GM23338 (cell line): ENCODE measurements at regions not wholly inside any gene's neighbourhood (a gene's known extent, or its start where the extent isn't known, plus 50 kb on each side); places are given as distances from the start of the nearest gene placed in this dataset.

Experiments used
- ATAC-seq: fragments of 200-7000 bp; cut with Tn5 transposase; 3 replicates; pipeline ENCODE4 v1.9.1; 2020
- DNase-seq: peaks from one replicate; pipeline ENCODE4 v3.0.0-alpha.2; 2015; ENCODE audit warnings: low spot score
- H2AFZ ChIP-seq: fragments of 200-600 bp; sonication (generic); 2 replicates; pipeline ENCODE4 v1.8.0; 2016; ENCODE audit warnings: antibody characterized with exemption, mild to moderate bottlenecking, moderate library complexity
- H3F3A ChIP-seq: fragments of 200-600 bp; sonication (generic); replicated peaks from 2 replicates; pipeline ENCODE4 v1.8.0; 2017; ENCODE audit warnings: antibody characterized with exemption, mixed run types, low read depth
- H3K27ac ChIP-seq: fragments of 200-600 bp; sonication (generic); 2 replicates; pipeline ENCODE4 v1.6.1; 2016; ENCODE audit warnings: low read depth
- H3K27me3 ChIP-seq: fragments of 200-600 bp; sonication (generic); 2 replicates; pipeline ENCODE4 v1.8.0; 2016; ENCODE audit warnings: mild to moderate bottlenecking, mixed run types, moderate library complexity; ENCODE audit not compliant: insufficient read depth
- H3K36me3 ChIP-seq: fragments of 200-600 bp; sonication (generic); 2 replicates; pipeline ENCODE4 v1.8.0; 2016; ENCODE audit warnings: mild to moderate bottlenecking; ENCODE audit not compliant: insufficient read depth
- H3K4me1 ChIP-seq: fragments of 200-600 bp; sonication (generic); 2 replicates; pipeline ENCODE4 v1.8.0; 2016; ENCODE audit warnings: mild to moderate bottlenecking, moderate library complexity; ENCODE audit not compliant: insufficient read depth
- H3K4me2 ChIP-seq: fragments of 200-600 bp; sonication (generic); 2 replicates; pipeline ENCODE4 v1.7.1; 2017; ENCODE audit warnings: mixed run types
- H3K4me3 ChIP-seq: fragments of 200-600 bp; sonication (generic); 2 replicates; pipeline ENCODE4 v1.6.1; 2016; ENCODE audit warnings: mixed run types
- H3K79me2 ChIP-seq: fragments of 200-600 bp; sonication (generic); replicated peaks from 2 replicates; pipeline ENCODE4 v1.8.0; 2017; ENCODE audit warnings: mild to moderate bottlenecking; ENCODE audit not compliant: insufficient read depth
- H3K9me2 ChIP-seq: fragments of 200-600 bp; sonication (generic); 2 replicates; pipeline ENCODE4 v1.8.0; 2017; ENCODE audit not compliant: insufficient read depth
- H4K20me1 ChIP-seq: fragments of 200-600 bp; sonication (generic); replicated peaks from 2 replicates; pipeline ENCODE4 v1.8.0; 2017; ENCODE audit warnings: mild to moderate bottlenecking; ENCODE audit not compliant: insufficient read depth
- H3K27ac Mint-ChIP-seq: 2 replicates; pipeline ENCODE4 v1.8.0; 2020; ENCODE audit warnings: inconsistent platforms, mild to moderate bottlenecking, moderate library complexity, mixed read lengths
- H3K27me3 Mint-ChIP-seq: 3 replicates; pipeline ENCODE4 v1.8.0; 2022; ENCODE audit warnings: low read depth, mild to moderate bottlenecking, moderate library complexity, mixed read lengths, inconsistent platforms; ENCODE audit not compliant: insufficient read depth, poor library complexity
- H3K36me3 Mint-ChIP-seq: 3 replicates; pipeline ENCODE4 v1.8.0; 2021; ENCODE audit warnings: low read depth, mild to moderate bottlenecking, inconsistent platforms, moderate library complexity, mixed read lengths
- H3K4me1 Mint-ChIP-seq: 3 replicates; pipeline ENCODE4 v1.8.0; 2020; ENCODE audit warnings: mild to moderate bottlenecking, inconsistent platforms, mixed read lengths
- H3K4me3 Mint-ChIP-seq: 3 replicates; pipeline ENCODE4 v1.8.0; 2021; ENCODE audit warnings: moderate library complexity, mild to moderate bottlenecking, inconsistent platforms, mixed read lengths
- H3K9me3 Mint-ChIP-seq: 3 replicates; pipeline ENCODE4 v1.8.0; 2020; ENCODE audit warnings: moderate library complexity, mild to moderate bottlenecking, inconsistent platforms, mixed read lengths
- CREB1 ChIP-seq: fragments of 250-450 bp; sonication (Bioruptor Pico); IDR thresholded peaks from 2 replicates; pipeline ENCODE4 v1.5.0; 2020; ENCODE audit warnings: low read depth, mild to moderate bottlenecking, moderate library complexity
- EZH2 ChIP-seq: fragments of 200-600 bp; sonication (generic); IDR thresholded peaks from one replicate; pipeline ENCODE4 v1.8.0; 2017; ENCODE audit warnings: antibody characterized with exemption, mild to moderate bottlenecking, low read depth; ENCODE audit not compliant: unreplicated experiment
- EZH2phosphoT487 ChIP-seq: fragments of 200-600 bp; sonication (generic); IDR thresholded peaks from one replicate; pipeline ENCODE4 v1.8.1; 2018; ENCODE audit warnings: antibody characterized with exemption; ENCODE audit not compliant: unreplicated experiment
- NANOG ChIP-seq: IDR thresholded peaks from 2 replicates; pipeline ENCODE4 v1.6.1; 2016; ENCODE audit warnings: antibody characterized with exemption, borderline replicate concordance
- POLR2AphosphoS5 ChIP-seq: IDR thresholded peaks from 2 replicates; pipeline ENCODE4 v1.6.1; 2016; ENCODE audit warnings: antibody characterized with exemption, low read depth
- STAT1 ChIP-seq: IDR thresholded peaks from one replicate; pipeline ENCODE4 v1.6.1; 2016; ENCODE audit warnings: antibody characterized with exemption; ENCODE audit not compliant: unreplicated experiment
- ZNF114 ChIP-seq: fragments of 250-450 bp; sonication (Bioruptor Pico); IDR thresholded peaks from 2 replicates; pipeline ENCODE4 v1.5.0; 2020; ENCODE audit warnings: mild to moderate bottlenecking, moderate library complexity
- ZNF331 ChIP-seq: fragments of 250-450 bp; sonication (Bioruptor Pico); IDR thresholded peaks from 2 replicates; pipeline ENCODE4 v1.5.0; 2020; ENCODE audit warnings: low read depth, mild to moderate bottlenecking, moderate library complexity
- TF ChIP-seq, protein P1 (sequence below), 2 experiments: fragments of 200-600 bp in 1 of 2; sonication (generic) in 1 of 2; conservative IDR thresholded peaks; 2 replicates each; pipeline versions ENCODE4 v1.5.1 to v1.6.1; 2016 to 2017; ENCODE audit warnings: antibody characterized with exemption in 2 of 2, low read depth in 2 of 2, mild to moderate bottlenecking in 2 of 2, moderate library complexity in 1 of 2
- TF ChIP-seq, protein P2 (sequence below): fragments of 250-450 bp; sonication (Bioruptor Pico); IDR thresholded peaks from 2 replicates; pipeline ENCODE4 v1.5.0; 2020; ENCODE audit warnings: mild to moderate bottlenecking, moderate library complexity
- TF ChIP-seq, protein P3 (sequence below): IDR thresholded peaks from one replicate; pipeline ENCODE4 v1.6.1; 2018; ENCODE audit warnings: antibody characterized with exemption; ENCODE audit not compliant: unreplicated experiment
- TF ChIP-seq, protein P4 (sequence below): IDR thresholded peaks from 2 replicates; pipeline ENCODE4 v1.6.1; 2016; ENCODE audit warnings: antibody characterized with exemption

GRCh38 chr16:79885320-79885719 is 284.8 kb upstream of the MAF start:
- Mint-ChIP-seq H3K9me3 (peaks cover 3% of the 10 kb centered on the region; the same call in 1 of the 3 replicates), H3K27ac (no peak overlapping the region), H3K36me3 (no peaks in the 10 kb centered on the region), H3K27me3 (no peaks in the 10 kb centered on the region), H3K4me1 (no peaks in the 10 kb centered on the region; the same call in 2 of the 3 replicates), H3K4me3 (no peak overlapping the region)
- no peak overlapping the region for H3K4me3 ChIP-seq
- no peaks in the 10 kb centered on the region for H3K36me3 ChIP-seq
- peak overlapping the region; percentile 66; the same call in 1 of the 2 replicates for H2AFZ ChIP-seq
- H3K27ac ChIP-seq: no peak overlapping the region
- H3K4me1 ChIP-seq: no peaks in the 10 kb centered on the region
- H3F3A ChIP-seq: no peaks in the 10 kb centered on the region
- ATAC-seq: peak; percentile 51
- H3K9me2 ChIP-seq: no peaks in the 10 kb centered on the region
- peak; percentile 5 for DNase-seq
- TF ChIP-seq, protein P1, sequence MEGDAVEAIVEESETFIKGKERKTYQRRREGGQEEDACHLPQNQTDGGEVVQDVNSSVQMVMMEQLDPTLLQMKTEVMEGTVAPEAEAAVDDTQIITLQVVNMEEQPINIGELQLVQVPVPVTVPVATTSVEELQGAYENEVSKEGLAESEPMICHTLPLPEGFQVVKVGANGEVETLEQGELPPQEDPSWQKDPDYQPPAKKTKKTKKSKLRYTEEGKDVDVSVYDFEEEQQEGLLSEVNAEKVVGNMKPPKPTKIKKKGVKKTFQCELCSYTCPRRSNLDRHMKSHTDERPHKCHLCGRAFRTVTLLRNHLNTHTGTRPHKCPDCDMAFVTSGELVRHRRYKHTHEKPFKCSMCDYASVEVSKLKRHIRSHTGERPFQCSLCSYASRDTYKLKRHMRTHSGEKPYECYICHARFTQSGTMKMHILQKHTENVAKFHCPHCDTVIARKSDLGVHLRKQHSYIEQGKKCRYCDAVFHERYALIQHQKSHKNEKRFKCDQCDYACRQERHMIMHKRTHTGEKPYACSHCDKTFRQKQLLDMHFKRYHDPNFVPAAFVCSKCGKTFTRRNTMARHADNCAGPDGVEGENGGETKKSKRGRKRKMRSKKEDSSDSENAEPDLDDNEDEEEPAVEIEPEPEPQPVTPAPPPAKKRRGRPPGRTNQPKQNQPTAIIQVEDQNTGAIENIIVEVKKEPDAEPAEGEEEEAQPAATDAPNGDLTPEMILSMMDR (conservative IDR thresholded peaks at IDR 0.05; ENCODE audit: low read depth in 2 of 2): no peak
- no peak for TF ChIP-seq STAT1
- TF ChIP-seq POLR2AphosphoS5: no peak
- TF ChIP-seq, protein P2, sequence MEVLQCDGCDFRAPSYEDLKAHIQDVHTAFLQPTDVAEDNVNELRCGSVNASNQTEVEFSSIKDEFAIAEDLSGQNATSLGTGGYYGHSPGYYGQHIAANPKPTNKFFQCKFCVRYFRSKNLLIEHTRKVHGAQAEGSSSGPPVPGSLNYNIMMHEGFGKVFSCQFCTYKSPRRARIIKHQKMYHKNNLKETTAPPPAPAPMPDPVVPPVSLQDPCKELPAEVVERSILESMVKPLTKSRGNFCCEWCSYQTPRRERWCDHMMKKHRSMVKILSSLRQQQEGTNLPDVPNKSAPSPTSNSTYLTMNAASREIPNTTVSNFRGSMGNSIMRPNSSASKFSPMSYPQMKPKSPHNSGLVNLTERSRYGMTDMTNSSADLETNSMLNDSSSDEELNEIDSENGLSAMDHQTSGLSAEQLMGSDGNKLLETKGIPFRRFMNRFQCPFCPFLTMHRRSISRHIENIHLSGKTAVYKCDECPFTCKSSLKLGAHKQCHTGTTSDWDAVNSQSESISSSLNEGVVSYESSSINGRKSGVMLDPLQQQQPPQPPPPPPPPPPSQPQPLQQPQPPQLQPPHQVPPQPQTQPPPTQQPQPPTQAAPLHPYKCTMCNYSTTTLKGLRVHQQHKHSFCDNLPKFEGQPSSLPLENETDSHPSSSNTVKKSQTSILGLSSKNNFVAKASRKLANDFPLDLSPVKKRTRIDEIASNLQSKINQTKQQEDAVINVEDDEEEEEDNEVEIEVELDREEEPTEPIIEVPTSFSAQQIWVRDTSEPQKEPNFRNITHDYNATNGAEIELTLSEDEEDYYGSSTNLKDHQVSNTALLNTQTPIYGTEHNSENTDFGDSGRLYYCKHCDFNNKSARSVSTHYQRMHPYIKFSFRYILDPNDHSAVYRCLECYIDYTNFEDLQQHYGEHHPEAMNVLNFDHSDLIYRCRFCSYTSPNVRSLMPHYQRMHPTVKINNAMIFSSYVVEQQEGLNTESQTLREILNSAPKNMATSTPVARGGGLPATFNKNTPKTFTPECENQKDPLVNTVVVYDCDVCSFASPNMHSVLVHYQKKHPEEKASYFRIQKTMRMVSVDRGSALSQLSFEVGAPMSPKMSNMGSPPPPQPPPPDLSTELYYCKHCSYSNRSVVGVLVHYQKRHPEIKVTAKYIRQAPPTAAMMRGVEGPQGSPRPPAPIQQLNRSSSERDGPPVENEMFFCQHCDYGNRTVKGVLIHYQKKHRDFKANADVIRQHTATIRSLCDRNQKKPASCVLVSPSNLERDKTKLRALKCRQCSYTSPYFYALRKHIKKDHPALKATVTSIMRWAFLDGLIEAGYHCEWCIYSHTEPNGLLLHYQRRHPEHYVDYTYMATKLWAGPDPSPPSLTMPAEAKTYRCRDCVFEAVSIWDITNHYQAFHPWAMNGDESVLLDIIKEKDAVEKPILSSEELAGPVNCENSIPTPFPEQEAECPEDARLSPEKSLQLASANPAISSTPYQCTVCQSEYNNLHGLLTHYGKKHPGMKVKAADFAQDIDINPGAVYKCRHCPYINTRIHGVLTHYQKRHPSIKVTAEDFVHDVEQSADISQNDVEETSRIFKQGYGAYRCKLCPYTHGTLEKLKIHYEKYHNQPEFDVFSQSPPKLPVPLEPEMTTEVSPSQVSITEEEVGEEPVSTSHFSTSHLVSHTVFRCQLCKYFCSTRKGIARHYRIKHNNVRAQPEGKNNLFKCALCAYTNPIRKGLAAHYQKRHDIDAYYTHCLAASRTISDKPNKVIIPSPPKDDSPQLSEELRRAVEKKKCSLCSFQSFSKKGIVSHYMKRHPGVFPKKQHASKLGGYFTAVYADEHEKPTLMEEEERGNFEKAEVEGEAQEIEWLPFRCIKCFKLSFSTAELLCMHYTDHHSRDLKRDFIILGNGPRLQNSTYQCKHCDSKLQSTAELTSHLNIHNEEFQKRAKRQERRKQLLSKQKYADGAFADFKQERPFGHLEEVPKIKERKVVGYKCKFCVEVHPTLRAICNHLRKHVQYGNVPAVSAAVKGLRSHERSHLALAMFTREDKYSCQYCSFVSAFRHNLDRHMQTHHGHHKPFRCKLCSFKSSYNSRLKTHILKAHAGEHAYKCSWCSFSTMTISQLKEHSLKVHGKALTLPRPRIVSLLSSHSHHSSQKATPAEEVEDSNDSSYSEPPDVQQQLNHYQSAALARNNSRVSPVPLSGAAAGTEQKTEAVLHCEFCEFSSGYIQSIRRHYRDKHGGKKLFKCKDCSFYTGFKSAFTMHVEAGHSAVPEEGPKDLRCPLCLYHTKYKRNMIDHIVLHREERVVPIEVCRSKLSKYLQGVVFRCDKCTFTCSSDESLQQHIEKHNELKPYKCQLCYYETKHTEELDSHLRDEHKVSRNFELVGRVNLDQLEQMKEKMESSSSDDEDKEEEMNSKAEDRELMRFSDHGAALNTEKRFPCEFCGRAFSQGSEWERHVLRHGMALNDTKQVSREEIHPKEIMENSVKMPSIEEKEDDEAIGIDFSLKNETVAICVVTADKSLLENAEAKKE (CRISPR knock-in tag): no peak
- no peak for TF ChIP-seq EZH2phosphoT487
- TF ChIP-seq CREB1 (CRISPR knock-in tag): no peak
- TF ChIP-seq, protein P3, sequence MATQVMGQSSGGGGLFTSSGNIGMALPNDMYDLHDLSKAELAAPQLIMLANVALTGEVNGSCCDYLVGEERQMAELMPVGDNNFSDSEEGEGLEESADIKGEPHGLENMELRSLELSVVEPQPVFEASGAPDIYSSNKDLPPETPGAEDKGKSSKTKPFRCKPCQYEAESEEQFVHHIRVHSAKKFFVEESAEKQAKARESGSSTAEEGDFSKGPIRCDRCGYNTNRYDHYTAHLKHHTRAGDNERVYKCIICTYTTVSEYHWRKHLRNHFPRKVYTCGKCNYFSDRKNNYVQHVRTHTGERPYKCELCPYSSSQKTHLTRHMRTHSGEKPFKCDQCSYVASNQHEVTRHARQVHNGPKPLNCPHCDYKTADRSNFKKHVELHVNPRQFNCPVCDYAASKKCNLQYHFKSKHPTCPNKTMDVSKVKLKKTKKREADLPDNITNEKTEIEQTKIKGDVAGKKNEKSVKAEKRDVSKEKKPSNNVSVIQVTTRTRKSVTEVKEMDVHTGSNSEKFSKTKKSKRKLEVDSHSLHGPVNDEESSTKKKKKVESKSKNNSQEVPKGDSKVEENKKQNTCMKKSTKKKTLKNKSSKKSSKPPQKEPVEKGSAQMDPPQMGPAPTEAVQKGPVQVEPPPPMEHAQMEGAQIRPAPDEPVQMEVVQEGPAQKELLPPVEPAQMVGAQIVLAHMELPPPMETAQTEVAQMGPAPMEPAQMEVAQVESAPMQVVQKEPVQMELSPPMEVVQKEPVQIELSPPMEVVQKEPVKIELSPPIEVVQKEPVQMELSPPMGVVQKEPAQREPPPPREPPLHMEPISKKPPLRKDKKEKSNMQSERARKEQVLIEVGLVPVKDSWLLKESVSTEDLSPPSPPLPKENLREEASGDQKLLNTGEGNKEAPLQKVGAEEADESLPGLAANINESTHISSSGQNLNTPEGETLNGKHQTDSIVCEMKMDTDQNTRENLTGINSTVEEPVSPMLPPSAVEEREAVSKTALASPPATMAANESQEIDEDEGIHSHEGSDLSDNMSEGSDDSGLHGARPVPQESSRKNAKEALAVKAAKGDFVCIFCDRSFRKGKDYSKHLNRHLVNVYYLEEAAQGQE: no peak
- TF ChIP-seq, protein P4, sequence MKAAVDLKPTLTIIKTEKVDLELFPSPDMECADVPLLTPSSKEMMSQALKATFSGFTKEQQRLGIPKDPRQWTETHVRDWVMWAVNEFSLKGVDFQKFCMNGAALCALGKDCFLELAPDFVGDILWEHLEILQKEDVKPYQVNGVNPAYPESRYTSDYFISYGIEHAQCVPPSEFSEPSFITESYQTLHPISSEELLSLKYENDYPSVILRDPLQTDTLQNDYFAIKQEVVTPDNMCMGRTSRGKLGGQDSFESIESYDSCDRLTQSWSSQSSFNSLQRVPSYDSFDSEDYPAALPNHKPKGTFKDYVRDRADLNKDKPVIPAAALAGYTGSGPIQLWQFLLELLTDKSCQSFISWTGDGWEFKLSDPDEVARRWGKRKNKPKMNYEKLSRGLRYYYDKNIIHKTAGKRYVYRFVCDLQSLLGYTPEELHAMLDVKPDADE: no peak
- TF ChIP-seq ZNF114: no peak
- TF ChIP-seq EZH2: no peak
- TF ChIP-seq NANOG: no peak
- no peak for TF ChIP-seq ZNF331 (CRISPR knock-in tag)
- no peaks in the 10 kb centered on the region for H4K20me1 ChIP-seq
- H3K27me3 ChIP-seq: no peaks in the 10 kb centered on the region
- H3K4me2 ChIP-seq: no peak overlapping the region
- no peaks in the 10 kb centered on the region for H3K79me2 ChIP-seq
